Stimulated activated naive CD8-positive, alpha-beta T cell treated with anti-CD3 and anti-CD28 coated beads, Interleukin-15, Interleukin-2, amounts not matched to agents 100 ng/mL and 50 ng/mL, for 24 hours (primary cell): ENCODE measurements at regions not wholly inside any gene's neighbourhood (a gene's known extent, or its start where the extent isn't known, plus 50 kb on each side); places are given as distances from the start of the nearest gene placed in this dataset.

Experiments
- H3K27ac Mint-ChIP-seq: one replicate; pipeline ENCODE4 v1.8.0; 2021; ENCODE audit warnings: mild to moderate bottlenecking, mixed read lengths
- H3K27me3 Mint-ChIP-seq: one replicate; pipeline ENCODE4 v1.8.0; 2021; ENCODE audit warnings: mixed read lengths
- H3K36me3 Mint-ChIP-seq: one replicate; pipeline ENCODE4 v1.8.0; 2021; ENCODE audit warnings: low read depth, mixed read lengths
- H3K4me1 Mint-ChIP-seq: one replicate; pipeline ENCODE4 v1.8.0; 2021; ENCODE audit warnings: low read depth, mixed read lengths
- H3K4me3 Mint-ChIP-seq: one replicate; pipeline ENCODE4 v1.8.0; 2021; ENCODE audit warnings: mild to moderate bottlenecking, mixed read lengths
- H3K9me3 Mint-ChIP-seq: one replicate; pipeline ENCODE4 v1.8.0; 2021; ENCODE audit warnings: mixed read lengths

DNA sequence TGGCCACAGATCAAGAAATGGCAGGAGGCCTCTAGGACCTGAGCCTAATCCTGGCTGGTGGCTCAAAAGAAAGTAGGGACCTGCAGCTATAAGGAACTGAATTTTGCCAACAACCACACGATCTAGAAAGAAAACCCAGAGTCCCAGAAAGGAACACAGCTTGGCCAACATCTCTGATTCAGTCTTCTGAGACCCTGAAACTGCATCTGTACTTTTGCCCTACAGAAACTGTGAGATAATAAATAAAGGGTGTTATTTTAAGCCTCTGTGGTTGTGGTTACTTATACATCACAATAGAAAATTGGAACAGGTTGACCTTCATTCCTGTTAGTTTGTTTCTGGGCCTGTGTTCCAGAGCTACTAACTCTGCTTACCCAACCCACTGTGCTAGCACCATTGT lies 356.8 kb upstream of the ST6GAL2 start:
- no peaks in the 10 kb centered on the region for H3K9me3 Mint-ChIP-seq
- H3K36me3 Mint-ChIP-seq = no peaks in the 10 kb centered on the region
- no peaks in the 10 kb centered on the region for H3K27me3 Mint-ChIP-seq
- no peaks in the 10 kb centered on the region for H3K4me1 Mint-ChIP-seq
- H3K4me3 Mint-ChIP-seq = no peak overlapping the region
- H3K27ac Mint-ChIP-seq = no peak overlapping the region

DNA sequence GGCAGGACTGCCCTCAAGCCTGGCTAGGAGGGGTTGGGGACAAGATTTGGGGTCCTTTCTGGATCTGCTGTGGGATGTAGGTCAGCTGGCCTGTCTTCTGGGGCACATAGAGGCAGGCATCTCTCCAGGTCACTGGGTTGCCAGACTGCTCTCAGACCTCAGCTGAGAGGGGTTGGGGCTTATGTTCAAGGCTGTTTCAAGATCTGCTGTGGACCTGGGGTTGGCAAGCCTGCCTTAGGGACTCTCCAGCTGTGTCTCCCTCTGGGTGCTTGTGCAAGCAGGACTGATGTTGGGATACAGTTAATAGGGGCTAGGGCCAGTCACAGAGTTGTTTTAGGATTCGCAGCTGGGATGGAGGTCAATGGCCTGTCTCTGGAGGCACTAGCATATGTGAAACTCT lies 363.0 kb upstream of the ST6GAL2 start:
- Mint-ChIP-seq H3K27ac (no peak overlapping the region), H3K36me3 (no peaks in the 10 kb centered on the region), H3K4me3 (no peak overlapping the region), H3K9me3 (no peaks in the 10 kb centered on the region), H3K27me3 (no peaks in the 10 kb centered on the region), H3K4me1 (no peaks in the 10 kb centered on the region)

DNA sequence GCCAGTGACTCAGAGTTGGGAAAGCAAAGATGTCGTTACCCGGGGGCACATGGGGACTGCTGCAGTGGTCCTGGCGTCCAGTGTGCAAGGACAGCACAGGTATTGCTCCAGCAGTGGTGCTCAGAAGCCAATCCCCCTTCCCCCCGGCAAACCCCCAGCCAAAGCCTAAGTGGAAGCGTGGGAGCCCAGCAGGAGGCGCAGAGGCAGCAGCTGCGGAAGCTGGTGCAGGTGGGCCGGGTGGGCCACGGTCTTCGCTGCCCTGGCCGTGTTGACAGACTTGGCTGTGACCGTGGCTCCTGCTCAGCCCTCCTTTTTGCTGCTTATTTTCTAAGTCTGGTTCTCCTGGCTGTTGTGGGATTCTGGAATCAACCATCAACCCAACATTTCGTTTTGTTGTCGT lies 369.8 kb upstream of the ST6GAL2 start:
- Mint-ChIP-seq H3K36me3 (no peaks in the 10 kb centered on the region), H3K9me3 (peaks cover 4% of the 10 kb centered on the region), H3K4me3 (no peak overlapping the region), H3K4me1 (no peaks in the 10 kb centered on the region), H3K27me3 (no peaks in the 10 kb centered on the region), H3K27ac (no peak overlapping the region)

DNA sequence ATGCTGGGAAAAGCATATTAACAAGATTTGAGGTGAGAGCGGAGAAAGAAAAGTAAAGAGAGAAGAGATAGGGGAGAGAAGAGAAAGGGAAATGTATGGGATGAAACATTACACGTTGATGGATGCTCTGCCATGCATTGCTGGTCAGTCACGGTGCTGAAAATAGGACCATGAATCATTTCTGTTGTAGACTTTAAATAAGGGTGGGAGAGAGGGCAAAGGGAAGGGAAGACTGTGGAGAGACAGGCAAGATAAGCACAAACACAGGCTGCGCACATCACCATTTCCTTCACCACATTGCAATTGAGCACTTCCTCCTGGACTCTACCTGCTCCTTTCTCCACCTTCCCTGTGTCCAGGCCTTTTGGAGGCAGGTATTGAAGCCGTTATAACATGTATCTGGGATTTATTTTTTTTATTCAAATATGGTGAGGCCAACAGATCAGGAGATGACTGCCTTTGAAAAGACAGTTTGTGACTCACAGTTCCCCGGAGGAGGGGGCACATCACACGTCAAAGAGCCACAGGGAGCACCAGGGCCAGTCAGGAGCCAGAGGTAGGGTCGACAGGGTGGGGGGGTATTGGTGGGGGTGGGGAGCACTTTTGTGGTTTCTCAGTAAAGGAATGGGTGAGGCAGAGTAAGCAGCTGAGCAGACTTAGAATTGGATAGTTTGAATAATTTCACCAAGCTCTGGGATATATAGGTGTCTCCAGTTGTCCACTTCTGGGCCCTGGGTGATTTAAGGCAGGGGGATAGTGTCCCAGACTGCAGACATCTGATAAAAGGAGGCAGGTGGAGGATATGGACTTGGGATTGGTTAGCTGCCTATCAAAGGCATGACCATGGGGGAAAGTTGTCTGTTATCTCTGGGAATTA lies 372.8 kb upstream of the ST6GAL2 start:
- Mint-ChIP-seq H3K36me3 (no peaks in the 10 kb centered on the region), H3K9me3 (peaks cover 4% of the 10 kb centered on the region), H3K27ac (no peak overlapping the region), H3K27me3 (no peaks in the 10 kb centered on the region), H3K4me1 (no peaks in the 10 kb centered on the region), H3K4me3 (no peak overlapping the region)

DNA sequence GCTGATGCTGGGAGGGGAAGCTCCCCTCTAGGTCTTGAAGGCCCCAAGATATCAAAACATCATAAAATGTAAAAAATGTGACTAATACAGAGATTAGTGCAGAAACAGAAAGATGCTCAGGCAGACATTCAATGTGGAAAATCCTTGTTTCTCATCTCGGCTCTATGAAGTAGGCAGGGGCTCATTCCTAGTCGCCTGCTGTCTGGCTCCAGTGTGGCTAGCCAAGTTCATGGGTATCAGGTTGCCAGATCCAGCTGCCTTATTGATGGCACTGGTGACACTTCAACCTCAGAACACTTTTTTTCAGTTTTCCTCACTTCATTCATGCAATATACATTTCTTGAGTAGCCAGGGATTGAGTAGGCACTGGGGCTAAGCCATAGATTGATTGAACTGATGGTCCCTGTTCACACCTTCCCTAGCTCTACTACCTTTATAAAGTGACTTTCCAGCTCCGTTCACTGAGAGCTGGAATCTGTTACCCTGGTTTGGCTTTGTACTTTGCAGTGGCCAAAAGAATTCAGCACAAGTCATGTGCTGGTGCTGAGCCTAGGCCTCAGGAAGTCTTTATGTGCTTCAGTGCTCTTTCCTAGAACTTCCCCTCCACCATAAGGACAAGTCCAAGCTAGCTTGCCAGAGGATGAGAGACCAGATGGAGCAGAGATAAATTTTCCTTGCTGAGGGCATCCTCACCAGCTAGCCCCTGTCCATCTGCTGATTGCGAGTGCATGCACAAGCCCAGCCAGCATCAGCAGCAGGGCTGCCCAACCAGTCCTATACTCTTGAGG lies 373.6 kb upstream of the ST6GAL2 start:
- Mint-ChIP-seq H3K9me3 (peaks cover 4% of the 10 kb centered on the region), H3K27me3 (no peaks in the 10 kb centered on the region), H3K4me3 (no peak overlapping the region), H3K27ac (no peak overlapping the region), H3K36me3 (no peaks in the 10 kb centered on the region), H3K4me1 (no peaks in the 10 kb centered on the region)

DNA sequence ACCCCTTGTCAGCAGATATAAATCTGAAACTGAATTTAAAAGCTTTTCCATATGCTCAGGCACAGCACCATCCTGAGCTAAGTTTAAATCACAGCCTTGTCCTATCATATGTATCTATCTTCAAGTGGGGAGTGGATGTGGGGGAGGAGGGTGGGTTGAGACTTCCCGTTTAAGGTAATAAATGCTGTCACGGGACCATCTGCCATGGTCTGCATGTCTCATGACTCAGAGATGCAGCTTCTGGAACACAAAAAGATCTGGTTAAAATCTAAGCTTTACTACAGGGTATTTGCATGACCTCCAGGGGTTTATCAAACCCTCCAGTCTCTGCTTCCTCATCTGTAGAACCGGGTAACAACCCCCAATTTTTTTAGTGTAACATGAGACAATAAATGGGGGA lies 377.7 kb upstream of the ST6GAL2 start:
- no peaks in the 10 kb centered on the region for H3K36me3 Mint-ChIP-seq
- no peak overlapping the region for H3K4me3 Mint-ChIP-seq
- H3K4me1 Mint-ChIP-seq = no peaks in the 10 kb centered on the region
- H3K9me3 Mint-ChIP-seq = no peaks in the 10 kb centered on the region
- no peaks in the 10 kb centered on the region for H3K27me3 Mint-ChIP-seq
- H3K27ac Mint-ChIP-seq = no peak overlapping the region

DNA sequence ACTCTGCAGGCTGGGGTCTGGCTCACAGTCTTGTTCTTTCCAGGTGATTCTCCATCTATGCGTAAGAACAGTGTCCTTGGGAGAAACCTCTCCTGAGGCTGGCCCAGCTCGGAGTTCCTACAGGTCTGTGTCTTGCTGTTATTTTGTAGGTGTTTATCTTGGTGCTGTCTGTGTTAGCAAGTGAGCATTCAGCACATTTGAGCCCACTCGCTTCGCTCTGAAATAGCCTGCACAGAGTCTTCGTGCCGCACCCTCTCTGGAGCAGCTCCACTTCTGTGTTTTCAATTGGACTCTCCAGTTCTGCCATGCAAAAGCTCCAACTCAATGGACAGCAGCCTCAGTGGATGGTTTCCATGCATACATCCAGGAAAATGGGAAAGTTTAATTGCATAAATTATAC lies 378.2 kb upstream of the ST6GAL2 start:
- no peak overlapping the region for H3K27ac Mint-ChIP-seq
- H3K27me3 Mint-ChIP-seq = no peaks in the 10 kb centered on the region
- H3K9me3 Mint-ChIP-seq = no peaks in the 10 kb centered on the region
- H3K36me3 Mint-ChIP-seq = no peaks in the 10 kb centered on the region
- no peaks in the 10 kb centered on the region for H3K4me1 Mint-ChIP-seq
- H3K4me3 Mint-ChIP-seq = no peak overlapping the region

DNA sequence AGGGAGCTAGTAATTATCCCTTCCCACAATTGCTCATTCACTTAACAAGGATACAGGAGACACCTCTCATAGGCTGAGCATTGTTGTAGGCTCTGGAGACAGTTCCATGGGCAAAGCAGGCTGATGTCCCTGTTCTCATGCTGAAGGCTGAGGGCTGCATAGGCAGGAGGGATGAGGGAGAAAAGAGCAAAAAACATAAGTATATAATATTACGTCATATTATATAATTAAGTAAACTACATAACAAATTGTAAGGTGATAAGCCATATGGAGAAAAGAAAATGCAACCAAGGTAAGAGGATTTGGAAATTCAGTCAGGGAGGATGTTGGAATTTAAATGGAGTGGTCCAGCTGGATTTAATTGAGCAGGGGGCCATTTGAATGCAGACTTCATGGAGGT lies 380.6 kb upstream of the ST6GAL2 start:
- H3K27me3 Mint-ChIP-seq = no peaks in the 10 kb centered on the region
- no peaks in the 10 kb centered on the region for H3K9me3 Mint-ChIP-seq
- H3K36me3 Mint-ChIP-seq = no peaks in the 10 kb centered on the region
- no peaks in the 10 kb centered on the region for H3K4me1 Mint-ChIP-seq
- no peak overlapping the region for H3K4me3 Mint-ChIP-seq
- no peak overlapping the region for H3K27ac Mint-ChIP-seq

DNA sequence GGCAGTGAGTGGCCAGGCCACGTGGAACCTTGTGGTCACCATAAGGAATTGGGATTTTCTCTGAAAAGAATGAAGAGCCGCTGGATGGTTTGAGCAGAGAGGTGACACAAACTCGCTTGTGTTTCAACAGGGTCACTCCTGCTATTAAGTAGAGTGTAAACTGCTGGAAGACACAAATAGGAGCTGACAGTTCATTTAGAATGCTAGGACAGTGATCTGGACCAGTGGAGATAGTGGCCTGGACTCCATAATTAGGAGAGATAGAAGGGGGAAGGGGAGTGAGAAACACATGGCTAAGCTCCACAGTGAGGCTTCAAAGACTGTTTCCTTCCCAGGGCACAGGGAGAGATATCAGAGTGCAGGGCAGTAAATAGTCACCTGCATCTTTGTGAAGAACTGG lies 381.1 kb upstream of the ST6GAL2 start:
- H3K36me3 Mint-ChIP-seq = no peaks in the 10 kb centered on the region
- H3K4me1 Mint-ChIP-seq = no peaks in the 10 kb centered on the region
- H3K27me3 Mint-ChIP-seq = no peaks in the 10 kb centered on the region
- no peak overlapping the region for H3K4me3 Mint-ChIP-seq
- H3K9me3 Mint-ChIP-seq = no peaks in the 10 kb centered on the region
- H3K27ac Mint-ChIP-seq = no peak overlapping the region

DNA sequence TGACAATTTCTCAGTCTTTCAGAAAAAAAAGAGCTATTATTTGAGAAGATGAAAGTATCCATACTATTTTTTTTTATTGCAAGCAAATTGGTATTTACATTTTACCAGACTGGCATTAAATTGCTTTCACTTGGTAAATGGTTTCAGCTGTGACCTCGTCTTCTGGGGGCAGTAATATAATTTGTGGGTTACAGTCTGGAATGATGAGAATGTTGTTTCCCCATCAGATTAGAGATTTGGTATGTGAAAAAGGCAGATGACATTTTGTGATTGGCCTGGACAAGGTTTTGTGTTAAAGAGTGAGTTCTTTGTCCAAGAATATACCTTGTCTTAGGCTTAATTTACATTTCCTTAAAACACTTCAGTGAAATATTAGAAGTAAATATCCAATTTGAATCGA lies 390.1 kb upstream of the ST6GAL2 start:
- H3K27me3 Mint-ChIP-seq = no peaks in the 10 kb centered on the region
- no peak overlapping the region for H3K4me3 Mint-ChIP-seq
- H3K9me3 Mint-ChIP-seq = no peaks in the 10 kb centered on the region
- no peaks in the 10 kb centered on the region for H3K4me1 Mint-ChIP-seq
- no peaks in the 10 kb centered on the region for H3K36me3 Mint-ChIP-seq
- H3K27ac Mint-ChIP-seq = no peak overlapping the region

DNA sequence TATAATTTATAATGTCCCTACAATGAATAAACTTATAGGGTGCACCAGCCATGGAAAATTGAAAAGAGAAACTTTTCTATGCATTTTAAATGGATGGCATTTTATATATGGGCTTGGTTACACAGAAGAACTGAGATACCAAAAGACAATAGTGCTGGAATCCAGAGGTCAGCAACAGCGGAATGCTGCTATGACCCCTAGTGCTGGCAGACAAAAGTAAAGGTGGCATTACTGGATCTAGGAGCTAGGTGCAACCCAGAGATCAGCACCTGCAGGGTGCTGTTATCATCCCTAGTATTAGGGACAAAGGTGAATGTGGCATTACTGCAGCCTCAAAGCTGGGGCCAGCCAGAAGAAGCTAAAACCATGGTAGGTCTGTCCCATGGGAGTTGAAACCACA lies 392.7 kb upstream of the ST6GAL2 start:
- no peaks in the 10 kb centered on the region for H3K36me3 Mint-ChIP-seq
- H3K27me3 Mint-ChIP-seq = no peaks in the 10 kb centered on the region
- H3K9me3 Mint-ChIP-seq = no peaks in the 10 kb centered on the region
- no peak overlapping the region for H3K4me3 Mint-ChIP-seq
- no peak overlapping the region for H3K27ac Mint-ChIP-seq
- H3K4me1 Mint-ChIP-seq = no peaks in the 10 kb centered on the region

DNA sequence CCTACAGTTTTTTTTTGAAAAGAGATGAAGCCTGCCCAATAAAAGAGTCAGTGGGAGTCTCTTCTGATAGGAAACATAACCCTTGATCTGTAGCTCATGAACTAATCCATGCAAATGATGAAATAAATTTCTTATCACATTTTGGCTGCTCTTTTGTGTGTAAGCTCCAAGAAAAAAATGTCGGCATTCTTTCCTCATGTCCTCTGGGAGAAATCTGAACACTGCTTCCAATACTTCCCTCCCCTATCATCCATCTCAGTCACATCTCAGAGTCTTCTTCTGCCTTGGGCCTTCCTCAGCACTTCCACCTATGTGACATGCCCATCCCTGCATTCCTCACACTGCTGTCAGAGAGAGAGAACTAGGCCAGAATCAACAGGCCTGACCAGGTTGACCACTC lies 395.7 kb upstream of the ST6GAL2 start:
- Mint-ChIP-seq H3K27ac (no peak overlapping the region), H3K4me3 (no peak overlapping the region), H3K9me3 (peaks cover 8% of the 10 kb centered on the region), H3K36me3 (no peaks in the 10 kb centered on the region), H3K27me3 (no peaks in the 10 kb centered on the region), H3K4me1 (no peaks in the 10 kb centered on the region)

DNA sequence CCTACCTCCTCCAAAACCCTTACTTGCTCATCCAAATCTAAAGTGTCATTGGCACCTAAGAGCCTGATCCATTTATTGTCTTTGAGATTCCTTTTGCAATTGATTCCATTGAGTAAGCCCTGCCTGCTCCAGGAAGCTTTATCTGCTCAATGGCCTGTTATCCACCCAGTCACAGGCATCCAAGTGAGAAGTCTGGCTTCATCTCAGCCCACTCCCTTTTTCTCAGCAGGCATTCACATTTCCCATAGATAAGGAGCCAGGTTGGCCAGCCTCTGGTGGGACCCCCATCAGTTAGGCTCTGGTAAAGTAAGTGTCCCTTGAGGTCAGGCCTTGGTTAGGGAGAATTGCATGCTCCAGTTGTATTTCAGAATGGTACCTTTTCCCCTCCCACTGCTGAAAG lies 396.2 kb upstream of the ST6GAL2 start:
- Mint-ChIP-seq H3K27me3 (no peaks in the 10 kb centered on the region), H3K4me1 (no peaks in the 10 kb centered on the region), H3K4me3 (no peak overlapping the region), H3K36me3 (no peaks in the 10 kb centered on the region), H3K9me3 (peaks cover 8% of the 10 kb centered on the region), H3K27ac (no peak overlapping the region)

DNA sequence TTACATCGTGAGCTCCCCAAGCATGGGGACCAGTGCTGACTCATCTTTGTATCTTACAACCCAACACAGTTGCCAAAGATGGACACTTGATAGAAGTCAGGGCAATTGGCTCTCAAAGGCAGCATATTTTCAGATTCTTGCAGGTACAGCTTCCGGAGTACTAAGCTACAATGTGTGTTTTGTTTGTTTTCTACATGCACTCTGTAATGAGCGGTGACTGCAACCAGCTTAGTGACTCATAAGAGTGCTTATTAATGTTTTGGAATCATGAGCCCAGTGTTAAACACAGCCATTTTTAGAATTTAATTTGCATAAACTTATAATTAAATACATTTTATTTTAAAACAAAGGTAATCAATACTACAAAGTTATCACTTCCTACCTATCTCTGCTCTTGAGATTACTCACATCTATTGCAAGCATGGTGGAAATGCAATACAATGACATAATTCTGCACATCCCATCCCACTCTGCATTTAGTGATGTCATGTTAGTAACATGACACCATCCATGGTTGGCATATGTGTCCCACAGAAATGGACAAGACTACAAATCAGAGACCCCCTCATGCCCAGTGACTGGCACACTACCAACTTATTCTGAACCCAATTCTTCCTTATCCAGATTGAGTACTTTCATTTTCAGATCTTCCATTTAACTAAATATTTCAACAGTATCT lies 399.8 kb upstream of the ST6GAL2 start:
- H3K4me3 Mint-ChIP-seq = no peak overlapping the region
- H3K4me1 Mint-ChIP-seq = no peaks in the 10 kb centered on the region
- H3K9me3 Mint-ChIP-seq = peaks cover 11% of the 10 kb centered on the region
- H3K27me3 Mint-ChIP-seq = no peaks in the 10 kb centered on the region
- no peaks in the 10 kb centered on the region for H3K36me3 Mint-ChIP-seq
- H3K27ac Mint-ChIP-seq = no peak overlapping the region

DNA sequence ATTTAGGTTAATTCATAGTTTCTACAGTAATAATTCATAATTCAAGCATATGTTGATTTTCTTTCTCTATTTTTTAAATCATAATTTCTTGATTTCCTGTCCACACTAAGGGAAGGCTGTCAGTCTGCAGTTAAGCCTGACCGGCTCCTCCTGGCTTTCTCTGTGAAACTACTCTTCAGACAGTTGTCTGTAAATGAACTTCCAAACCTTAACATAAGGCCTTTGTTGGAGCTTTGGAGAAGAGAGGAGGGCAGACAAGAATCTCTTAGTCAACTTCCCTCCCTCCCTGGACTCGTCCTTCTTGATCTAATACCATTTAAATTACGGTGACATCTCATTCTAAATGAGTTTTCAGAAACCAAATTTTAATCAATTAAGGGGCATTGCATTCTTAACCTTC lies 404.1 kb upstream of the ST6GAL2 start:
- no peaks in the 10 kb centered on the region for H3K36me3 Mint-ChIP-seq
- no peak overlapping the region for H3K27ac Mint-ChIP-seq
- no peaks in the 10 kb centered on the region for H3K27me3 Mint-ChIP-seq
- no peaks in the 10 kb centered on the region for H3K4me1 Mint-ChIP-seq
- no peak overlapping the region for H3K4me3 Mint-ChIP-seq
- peaks cover 8% of the 10 kb centered on the region for H3K9me3 Mint-ChIP-seq
